HepG2 (cell line): ENCODE measurements at regions not wholly inside any gene's neighbourhood (a gene's known extent, or its start where the extent isn't known, plus 50 kb on each side); places are given as distances from the start of the nearest gene placed in this dataset.

Source experiments
- AGO1 ChIP-seq: fragments of 200-400 bp; formaldehyde crosslinking; IDR thresholded peaks from 2 replicates; pipeline ENCODE4 v1.6.1; 2017; ENCODE audit warnings: mild to moderate bottlenecking, low read depth, low read length, moderate library complexity; ENCODE audit not compliant: poor library complexity, severe bottlenecking
- ARID3A ChIP-seq: IDR thresholded peaks from 2 replicates; pipeline ENCODE4 v1.6.1; 2012; ENCODE audit warnings: low read depth, low read length, improper control_type of control experiment
- ATF7-NPFF ChIP-seq: sonication (generic); formaldehyde crosslinking; IDR thresholded peaks from 2 replicates; pipeline ENCODE4 v1.8.1; 2023; ENCODE audit warnings: mild to moderate bottlenecking, low read depth, missing genetic modification reagents, moderate library complexity
- CC2D1A ChIP-seq: sonication (generic); formaldehyde crosslinking; IDR thresholded peaks from 2 replicates; pipeline ENCODE4 v1.8.1; 2023; ENCODE audit warnings: mild to moderate bottlenecking, missing genetic modification reagents
- DDIT3 ChIP-seq: sonication (generic); formaldehyde crosslinking; IDR thresholded peaks from 2 replicates; pipeline ENCODE4 v1.4.0; 2020; ENCODE audit warnings: mild to moderate bottlenecking, missing genetic modification reagents
- ELF3 ChIP-seq: IDR thresholded peaks from 2 replicates; pipeline ENCODE4 v1.6.1; 2016; ENCODE audit warnings: missing genetic modification reagents, missing compliant biosample characterization
- MEF2D ChIP-seq: sonication (generic); formaldehyde crosslinking; IDR thresholded peaks from 2 replicates; pipeline ENCODE4 v1.5.1; 2020; ENCODE audit warnings: mild to moderate bottlenecking, missing genetic modification reagents
- MLLT10 ChIP-seq: sonication (generic); formaldehyde crosslinking; IDR thresholded peaks from 2 replicates; pipeline ENCODE4 v1.4.0; 2020; ENCODE audit warnings: missing genetic modification reagents
- PAF1 ChIP-seq: IDR thresholded peaks from 2 replicates; pipeline ENCODE4 v1.6.1; 2016; ENCODE audit warnings: missing genetic modification reagents, missing compliant biosample characterization
- SNAI1 ChIP-seq: sonication (generic); formaldehyde crosslinking; IDR thresholded peaks from 2 replicates; pipeline ENCODE4 v1.5.0; 2020; ENCODE audit warnings: mild to moderate bottlenecking, missing genetic modification reagents, borderline replicate concordance
- TARDBP ChIP-seq: sonication (generic); formaldehyde crosslinking; IDR thresholded peaks from 2 replicates; pipeline ENCODE4 v1.8.0; 2022; ENCODE audit warnings: mild to moderate bottlenecking, missing genetic modification reagents
- U2AF1 ChIP-seq: fragments of 200-400 bp; formaldehyde crosslinking; optimal IDR thresholded peaks from 2 replicates; pipeline ENCODE3; 2017; ENCODE audit warnings: mild to moderate bottlenecking, low read depth, low read length
- ZBTB7A ChIP-seq: sonication (generic); formaldehyde crosslinking; IDR thresholded peaks from 2 replicates; pipeline ENCODE4 v1.8.0; 2022; ENCODE audit warnings: mild to moderate bottlenecking, missing genetic modification reagents
- ZNF10 ChIP-seq: sonication (generic); formaldehyde crosslinking; IDR thresholded peaks from 2 replicates; pipeline ENCODE4 v1.4.0; 2020; ENCODE audit warnings: mild to moderate bottlenecking, low read depth, missing genetic modification reagents, borderline replicate concordance
- ZNF232 ChIP-seq: sonication (generic); formaldehyde crosslinking; IDR thresholded peaks from 2 replicates; pipeline ENCODE4 v1.4.0; 2020; ENCODE audit warnings: missing genetic modification reagents, borderline replicate concordance
- ZNF234 ChIP-seq: sonication (generic); formaldehyde crosslinking; conservative IDR thresholded peaks from 2 replicates; pipeline ENCODE4 v1.5.1; 2020; ENCODE audit warnings: mild to moderate bottlenecking, missing genetic modification reagents
- ZNF589 ChIP-seq: sonication (generic); formaldehyde crosslinking; conservative IDR thresholded peaks from 2 replicates; pipeline ENCODE4 v1.8.0; 2022; ENCODE audit warnings: mild to moderate bottlenecking, moderate library complexity, missing genetic modification reagents
- ZNF644 ChIP-seq: IDR thresholded peaks from 2 replicates; pipeline ENCODE4 v1.6.1; 2016; ENCODE audit warnings: low read depth
- ZNF646 ChIP-seq: sonication (generic); formaldehyde crosslinking; IDR thresholded peaks from 2 replicates; pipeline ENCODE4 v1.9.0; 2021; ENCODE audit warnings: mild to moderate bottlenecking, missing genetic modification reagents
- ZNF709 ChIP-seq: sonication (generic); formaldehyde crosslinking; IDR thresholded peaks from 2 replicates; pipeline ENCODE4 v1.5.0; 2020; ENCODE audit warnings: mild to moderate bottlenecking, missing genetic modification reagents
- ZNF841 ChIP-seq: sonication (generic); formaldehyde crosslinking; IDR thresholded peaks from 2 replicates; pipeline ENCODE4 v1.8.1; 2023; ENCODE audit warnings: missing genetic modification reagents, borderline replicate concordance
- ZSCAN31 ChIP-seq: sonication (generic); formaldehyde crosslinking; IDR thresholded peaks from 2 replicates; pipeline ENCODE4 v1.5.0; 2020; ENCODE audit warnings: low read depth, mild to moderate bottlenecking, missing genetic modification reagents

- TF ChIP-seq ZNF646 (CRISPR knock-in tag): no peak
- no peak for TF ChIP-seq ZNF10
- TF ChIP-seq PAF1 (CRISPR knock-in tag): no peak
- TF ChIP-seq ZNF232 (CRISPR knock-in tag): peak; percentile 55; the same call in 1 of the 2 replicates
- no peak for TF ChIP-seq ZBTB7A (CRISPR knock-in tag)
- no peak for TF ChIP-seq ZNF234
- no peak for TF ChIP-seq ZNF841 (CRISPR knock-in tag)
- no peak for TF ChIP-seq ZNF589 (CRISPR knock-in tag)
- no peak for TF ChIP-seq SNAI1
- TF ChIP-seq MLLT10 (CRISPR knock-in tag): no peak
- TF ChIP-seq MEF2D (CRISPR knock-in tag): peak; percentile 75
- TF ChIP-seq U2AF1: no peak
- TF ChIP-seq DDIT3: 0 out of 2 replicates have a peak, but pooled peaks have one; percentile 61
- peak; percentile 94 for TF ChIP-seq ELF3 (CRISPR knock-in tag)
- TF ChIP-seq CC2D1A (CRISPR knock-in tag): no peak
- TF ChIP-seq ZNF644: peak; percentile 92
- no peak for TF ChIP-seq ZSCAN31 (CRISPR knock-in tag)
- TF ChIP-seq ATF7-NPFF (CRISPR knock-in tag): no peak
- TF ChIP-seq AGO1: no peak
- TF ChIP-seq TARDBP (CRISPR knock-in tag): peak; percentile 92; the same call in 1 of the 2 replicates
- no peak for TF ChIP-seq ZNF709 (CRISPR knock-in tag)
- TF ChIP-seq ARID3A: peak; percentile 42; the same call in 1 of the 2 replicates
Measured at GRCh38 chr5:92887254-92887653, 693.8 kb downstream of the NR2F1-AS1 start (continued).
